Fibroblast of villous mesenchyme (primary cell): ENCODE measurements at regions not wholly inside any gene's neighbourhood (a gene's known extent, or its start where the extent isn't known, plus 50 kb on each side); places are given as distances from the start of the nearest gene placed in this dataset.
A peak's percentile ranks its signal among the peaks of the same experiment; 100 is the strongest.
"Not testable (repeated sequence)": the region's sequence is repeated elsewhere in the genome, so short reads cannot be mapped to it uniquely, and the experiment has no call there.

Source experiments
- DNase-seq: peaks from one replicate; pipeline ENCODE4 v3.0.0-alpha.2; 2010; ENCODE audit warnings: low read depth
- H3K4me3 ChIP-seq: 2 replicates; pipeline ENCODE4 v1.5.1; 2011; ENCODE audit warnings: low read depth, mild to moderate bottlenecking, low read length
- TF ChIP-seq, protein P1 (sequence below): IDR thresholded peaks from 2 replicates; pipeline ENCODE4 v1.5.1; 2012; ENCODE audit warnings: low read depth, mild to moderate bottlenecking, low read length; ENCODE audit not compliant: insufficient read depth

DNA sequence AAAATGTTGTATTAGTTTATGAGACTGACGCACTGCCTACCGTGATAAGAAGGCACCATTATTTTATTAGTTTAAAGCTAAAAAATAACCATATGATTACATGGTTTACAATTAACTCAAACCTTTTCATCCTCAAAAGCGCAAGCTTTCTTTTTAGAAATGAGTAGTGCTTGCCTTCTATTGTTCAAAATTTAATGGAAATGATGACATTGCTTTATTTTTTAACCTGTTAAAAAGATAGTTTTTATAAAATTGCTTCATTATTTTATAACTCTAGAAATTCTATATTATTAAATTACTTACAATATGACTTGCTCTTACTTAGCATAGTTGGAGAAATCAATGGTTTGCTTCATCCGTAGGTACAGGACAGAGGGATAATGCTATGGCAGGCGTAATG is 78.7 kb upstream of the HDDC2 start:
- H3K4me3 ChIP-seq = no peak overlapping the region
- TF ChIP-seq, protein P1, sequence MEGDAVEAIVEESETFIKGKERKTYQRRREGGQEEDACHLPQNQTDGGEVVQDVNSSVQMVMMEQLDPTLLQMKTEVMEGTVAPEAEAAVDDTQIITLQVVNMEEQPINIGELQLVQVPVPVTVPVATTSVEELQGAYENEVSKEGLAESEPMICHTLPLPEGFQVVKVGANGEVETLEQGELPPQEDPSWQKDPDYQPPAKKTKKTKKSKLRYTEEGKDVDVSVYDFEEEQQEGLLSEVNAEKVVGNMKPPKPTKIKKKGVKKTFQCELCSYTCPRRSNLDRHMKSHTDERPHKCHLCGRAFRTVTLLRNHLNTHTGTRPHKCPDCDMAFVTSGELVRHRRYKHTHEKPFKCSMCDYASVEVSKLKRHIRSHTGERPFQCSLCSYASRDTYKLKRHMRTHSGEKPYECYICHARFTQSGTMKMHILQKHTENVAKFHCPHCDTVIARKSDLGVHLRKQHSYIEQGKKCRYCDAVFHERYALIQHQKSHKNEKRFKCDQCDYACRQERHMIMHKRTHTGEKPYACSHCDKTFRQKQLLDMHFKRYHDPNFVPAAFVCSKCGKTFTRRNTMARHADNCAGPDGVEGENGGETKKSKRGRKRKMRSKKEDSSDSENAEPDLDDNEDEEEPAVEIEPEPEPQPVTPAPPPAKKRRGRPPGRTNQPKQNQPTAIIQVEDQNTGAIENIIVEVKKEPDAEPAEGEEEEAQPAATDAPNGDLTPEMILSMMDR = no peak
- DNase-seq = no peak

DNA sequence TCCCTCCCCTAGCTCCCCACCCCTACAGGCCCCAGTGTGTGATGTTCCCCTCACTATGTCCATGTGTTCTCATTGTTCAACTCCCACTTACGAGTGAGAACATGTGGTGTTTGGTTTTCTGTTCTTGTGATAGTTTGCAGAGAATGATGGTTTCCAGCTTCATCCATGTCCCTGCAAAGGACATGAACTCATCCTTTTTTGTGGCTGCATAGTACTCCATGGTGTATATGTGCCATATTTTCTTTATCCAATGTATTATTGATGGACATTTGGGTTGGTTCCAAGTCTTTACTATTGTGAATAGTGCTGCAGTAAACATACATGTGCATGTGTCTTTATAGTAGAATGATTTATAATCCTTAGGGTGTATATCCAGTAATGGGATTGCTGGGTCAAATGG is 84.6 kb upstream of the HDDC2 start:
- not testable (repeated sequence) for DNase-seq, H3K4me3 ChIP-seq

DNA sequence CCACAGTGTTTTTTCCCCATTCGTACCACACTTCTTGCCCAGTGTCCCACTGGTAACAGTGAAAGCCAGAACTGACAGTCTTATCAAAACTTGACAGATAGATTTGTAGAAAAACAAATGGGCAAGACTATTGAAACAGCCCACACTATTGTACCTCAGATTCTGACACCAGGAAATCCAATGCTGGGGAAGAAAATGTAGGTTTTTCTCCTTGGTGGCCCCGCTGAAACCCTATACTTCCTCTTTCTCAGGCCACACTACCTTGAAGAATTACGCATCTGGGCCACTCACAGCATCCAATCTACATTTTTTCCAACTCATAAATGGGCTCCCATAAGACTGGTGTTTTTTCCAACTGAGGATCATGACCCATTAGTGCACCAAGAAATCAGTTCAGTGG is 90.9 kb upstream of the HDDC2 start:
- TF ChIP-seq, protein P1 = no peak
- DNase-seq = no peak
- H3K4me3 ChIP-seq = no peak overlapping the region

DNA sequence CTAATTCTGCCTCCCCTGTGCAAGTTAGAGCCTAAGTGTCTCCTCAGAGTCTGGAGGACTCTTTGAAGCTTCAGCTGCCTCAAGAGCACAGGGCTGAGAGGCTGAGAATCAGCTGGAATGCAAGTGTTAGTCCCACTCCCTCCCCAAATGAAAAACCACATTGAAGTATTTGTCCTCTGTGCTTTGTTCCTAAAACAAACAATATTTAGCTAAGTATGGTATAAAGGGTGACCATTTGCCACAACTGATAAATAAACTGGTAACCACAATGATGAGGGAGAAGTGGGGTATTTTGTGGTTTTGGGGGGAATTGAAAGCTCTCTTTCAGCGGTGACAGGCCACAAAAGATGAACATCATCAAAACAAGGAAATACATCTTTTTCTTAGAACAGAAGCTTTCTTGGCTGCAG is 91.7 kb upstream of the HDDC2 start:
- H3K4me3 ChIP-seq = no peak overlapping the region
- TF ChIP-seq, protein P1 = no peak
- no peak for DNase-seq

DNA sequence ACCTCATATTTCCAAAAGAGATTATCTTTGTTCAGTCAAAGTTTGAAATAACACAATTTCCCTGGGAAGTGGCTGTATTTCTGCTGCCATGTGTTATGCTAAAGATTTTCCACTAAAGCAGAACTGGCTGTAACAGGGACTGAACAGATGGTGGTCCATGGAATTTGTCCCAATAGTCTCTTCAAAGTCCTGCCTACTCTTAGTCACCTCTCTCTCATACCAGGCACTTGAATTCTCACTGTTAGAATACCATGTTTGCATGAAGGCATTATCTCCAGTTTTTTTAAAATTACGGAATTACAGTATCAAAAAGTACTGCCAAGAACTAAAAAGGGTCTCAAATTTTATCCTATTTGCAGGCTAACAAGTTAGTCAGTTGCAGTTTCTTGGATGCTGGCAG is 105.0 kb upstream of the HDDC2 start:
- DNase-seq = no peak
- TF ChIP-seq, protein P1 = no peak
- H3K4me3 ChIP-seq = no peak overlapping the region

DNA sequence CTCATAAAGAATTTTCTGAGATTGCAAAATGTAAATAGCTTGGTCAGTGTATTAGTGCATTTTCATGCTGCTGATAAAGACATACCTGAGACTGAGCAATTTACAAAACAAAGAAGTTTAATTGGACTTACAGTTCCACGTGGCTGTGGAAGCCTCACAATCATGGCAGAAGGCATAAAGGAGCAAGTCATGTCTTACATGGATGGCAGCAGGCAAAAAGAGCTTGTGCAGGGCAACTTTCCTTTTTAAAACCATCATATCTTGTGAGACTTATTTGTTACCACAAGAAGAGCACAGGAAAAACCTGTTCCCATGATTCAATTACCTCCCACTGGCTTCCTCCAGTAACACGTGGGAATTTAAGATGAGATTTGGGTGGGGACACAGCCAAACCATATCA is 112.7 kb upstream of the HDDC2 start:
- TF ChIP-seq, protein P1 = no peak
- H3K4me3 ChIP-seq = no peak overlapping the region

DNA sequence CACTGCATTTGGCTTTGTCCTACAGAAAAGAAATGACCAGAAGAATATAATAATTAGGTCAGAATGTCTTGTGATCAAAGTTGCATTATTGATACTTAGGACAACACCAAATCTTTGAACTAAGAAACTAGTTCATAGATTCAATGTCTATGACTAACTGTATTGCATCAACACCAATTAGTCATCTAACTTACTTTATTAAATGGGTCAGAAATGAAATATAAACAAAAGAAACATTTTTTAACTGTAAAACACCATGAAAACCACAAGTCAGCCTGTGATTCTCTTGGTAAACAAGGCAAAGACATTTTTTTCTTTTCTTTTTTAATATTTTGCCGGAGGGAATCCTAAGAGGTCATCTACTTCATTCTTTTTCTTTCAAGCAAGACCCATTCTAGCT is 114.1 kb upstream of the HDDC2 start:
- DNase-seq = peak; percentile 9
- no peak overlapping the region for H3K4me3 ChIP-seq
- TF ChIP-seq, protein P1 = no peak

More for the DNA sequence above, 112.7 kb upstream of the HDDC2 start:
- DNase-seq = no peak
